ENCODE measurements at regions not wholly inside any gene's neighbourhood (a gene's known extent, or its start where the extent isn't known, plus 50 kb on each side); places are given as distances from the start of the nearest gene placed in this dataset.
A peak's percentile ranks its signal among the peaks of the same experiment; 100 is the strongest.

DNA sequence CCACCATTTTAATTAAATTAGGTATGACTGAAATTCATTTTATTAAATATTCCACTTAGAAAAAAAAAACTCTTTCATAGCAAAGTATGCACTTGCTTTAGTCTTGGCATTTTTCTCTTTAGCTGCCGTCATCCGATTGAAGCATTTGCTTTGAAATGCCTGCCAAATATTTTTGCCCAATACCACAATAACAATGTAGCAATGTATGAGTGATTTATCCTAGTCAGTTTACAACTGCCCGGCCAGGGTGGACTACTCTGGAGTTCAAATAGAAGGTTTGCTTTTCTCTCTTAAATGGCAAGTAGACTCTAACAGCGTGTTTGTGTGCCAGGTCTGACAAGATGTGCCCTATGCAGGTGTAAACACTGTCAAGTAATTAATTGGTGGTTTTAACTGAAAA lies 675.3 kb upstream of the SGCG start:
- DNase-seq (ENCODE audit: low spot score) = no peak

DNA sequence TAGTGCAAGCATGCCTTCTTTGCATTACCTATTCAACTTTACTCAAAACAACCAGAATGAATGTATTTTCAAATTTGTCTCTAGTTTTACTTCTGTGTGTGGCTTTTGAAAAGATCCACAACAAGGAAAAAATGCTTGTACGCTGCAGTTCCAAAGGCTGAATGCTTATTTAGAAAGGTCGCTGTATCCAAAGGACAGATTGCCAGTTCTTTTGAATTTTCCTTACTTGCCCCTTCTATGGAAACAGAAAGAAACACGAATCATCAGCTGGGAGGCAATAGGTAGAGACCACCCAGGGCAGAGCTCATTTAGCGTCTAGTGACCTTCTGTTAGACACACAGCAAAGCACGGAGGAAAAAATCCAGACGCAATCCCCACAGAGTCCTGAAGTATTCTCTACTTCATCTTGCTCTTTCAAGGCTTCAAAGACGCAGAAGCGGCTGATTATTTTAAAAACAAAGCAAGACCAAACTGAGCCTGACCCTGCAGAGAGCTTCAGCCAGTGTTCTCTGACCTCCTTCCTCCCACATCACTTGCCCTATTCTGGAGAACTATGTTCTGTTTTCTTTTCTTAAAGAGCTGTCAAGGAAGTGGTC lies 674.6 kb upstream of the SGCG start:
- no peak for DNase-seq (ENCODE audit: low spot score)

DNA sequence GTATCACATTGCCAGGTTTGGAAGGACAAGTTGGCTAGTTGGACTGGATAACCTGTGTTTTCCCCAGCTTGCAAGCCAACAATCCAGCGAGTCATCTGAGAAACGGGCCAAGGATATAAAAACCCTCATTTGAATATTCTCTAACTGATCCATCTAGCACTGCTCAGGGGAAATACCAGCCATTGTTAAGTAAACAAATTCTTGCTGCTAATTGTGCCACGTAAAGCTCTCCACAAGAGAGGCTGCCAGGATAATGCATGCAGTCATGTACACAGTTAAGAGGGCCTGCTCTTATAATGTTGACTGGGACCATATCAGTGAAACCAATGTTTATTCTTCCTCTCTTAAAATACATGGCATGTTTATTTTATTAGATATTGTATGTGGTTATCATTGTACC lies 663.2 kb upstream of the SGCG start:
- no peak for DNase-seq (ENCODE audit: low spot score)

DNA sequence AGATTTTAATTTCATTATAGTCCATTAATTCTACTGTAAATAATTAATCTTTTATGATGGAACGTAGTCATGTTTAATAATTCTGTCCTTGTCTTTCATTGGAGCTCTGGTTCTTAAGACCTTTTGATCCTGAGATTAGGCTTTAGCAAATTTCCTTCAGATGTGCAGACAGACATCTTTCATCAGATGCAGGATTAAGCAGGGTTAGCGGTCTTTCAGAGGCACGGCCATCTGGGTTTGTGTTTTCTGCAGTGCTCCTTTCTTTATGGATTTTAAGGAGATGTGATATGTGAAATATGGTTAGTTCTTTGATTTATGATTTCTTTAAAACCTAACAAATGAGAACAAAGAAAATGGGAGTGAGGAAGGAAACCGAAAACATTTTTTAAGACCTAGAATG lies 643.9 kb upstream of the SGCG start:
- no peak for DNase-seq (ENCODE audit: low spot score)

DNA sequence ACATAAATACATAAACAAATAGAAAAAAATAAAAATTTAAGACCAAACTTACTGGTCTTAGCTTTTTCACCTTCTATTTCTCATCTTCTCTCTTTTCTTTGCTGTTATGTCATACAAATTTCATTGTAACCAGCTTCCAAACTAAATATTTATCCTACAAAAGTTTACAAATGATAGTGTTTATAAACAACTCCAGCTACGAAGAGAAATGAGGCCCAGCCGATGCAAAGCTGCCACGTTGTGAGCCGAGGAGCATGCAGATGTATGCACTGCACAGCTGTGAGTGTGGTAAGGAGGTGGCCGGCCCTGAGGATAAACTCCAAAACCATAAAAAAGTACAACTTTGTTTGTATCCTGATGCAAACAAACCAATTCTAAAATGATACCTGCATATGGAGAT lies 642.4 kb upstream of the SGCG start:
- DNase-seq (ENCODE audit: low spot score) = no peak

DNA sequence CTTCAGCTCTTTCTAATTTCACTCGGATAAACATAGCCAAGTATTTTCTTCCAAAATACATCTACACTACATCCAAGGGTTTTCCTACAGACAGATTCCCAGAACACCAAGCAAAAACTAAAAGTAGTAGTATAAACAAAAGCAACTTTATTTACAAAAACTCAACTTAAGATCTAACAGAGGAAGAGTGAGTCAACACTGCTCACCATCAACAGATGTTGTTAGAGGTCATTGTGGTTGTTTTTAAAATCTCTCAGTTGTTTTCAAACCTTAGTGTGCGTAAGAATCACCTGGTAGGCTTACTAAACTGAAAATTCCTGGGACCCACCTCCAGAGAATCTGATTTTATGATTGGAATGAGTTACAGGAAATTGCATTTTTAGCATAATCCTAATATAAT lies 631.7 kb upstream of the SGCG start:
- DNase-seq (ENCODE audit: low spot score) = no peak

DNA sequence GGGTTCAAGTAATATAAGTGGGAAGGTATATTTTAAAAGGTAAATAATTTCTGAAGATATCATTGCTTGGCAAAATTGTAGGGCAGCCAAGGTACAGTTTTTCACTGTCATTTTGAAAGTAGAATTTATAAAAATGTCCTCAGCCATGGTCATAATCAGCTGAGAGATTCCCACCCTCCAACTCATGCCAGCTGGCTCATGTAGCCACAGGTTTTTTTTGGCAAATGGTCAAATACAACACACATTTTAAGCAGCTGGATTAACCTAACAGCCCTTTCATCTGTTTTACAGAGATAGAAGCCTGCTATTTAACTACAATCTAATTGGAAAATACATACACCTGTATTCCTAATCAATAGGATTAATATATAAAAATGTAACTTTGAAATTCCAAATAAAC lies 619.2 kb upstream of the SGCG start:
- DNase-seq (ENCODE audit: low spot score) = no peak

DNA sequence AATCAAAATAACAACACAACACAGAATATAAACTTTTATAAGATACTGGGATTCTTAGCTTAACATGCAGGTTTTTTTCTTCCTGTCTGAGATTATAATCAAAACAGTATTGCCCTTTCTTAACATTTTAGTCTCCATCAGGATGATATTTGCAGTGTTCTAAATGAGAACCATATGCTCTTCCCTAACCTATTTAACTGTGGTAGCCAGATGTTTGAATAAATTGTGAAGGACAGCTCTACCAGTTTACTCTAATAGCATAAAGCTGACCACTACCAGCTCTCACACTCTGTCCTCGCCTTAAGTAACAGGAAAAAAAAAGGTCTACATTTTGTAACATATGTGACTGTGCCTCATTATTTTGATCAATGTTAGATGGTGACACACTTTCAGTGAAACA lies 618.7 kb upstream of the SGCG start:
- no peak for DNase-seq (ENCODE audit: low spot score)

DNA sequence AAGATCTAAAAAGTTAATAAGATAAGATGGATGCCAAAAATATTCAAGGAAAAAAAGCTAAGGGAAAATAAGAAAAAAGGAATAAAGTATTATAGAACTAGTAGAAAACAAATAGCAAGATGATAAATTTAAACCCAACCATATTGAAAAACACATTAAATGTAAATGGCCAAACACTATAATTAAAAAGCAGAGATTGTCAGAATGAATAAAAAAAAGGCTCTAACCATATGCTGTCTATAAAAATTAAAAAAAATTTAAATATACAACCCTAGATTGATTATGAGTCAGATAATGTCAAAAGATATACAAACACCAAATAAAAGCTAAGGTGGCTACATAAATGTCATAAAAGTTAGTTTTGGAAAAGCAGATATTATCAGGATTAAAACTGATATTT lies 617.5 kb upstream of the SGCG start:
- DNase-seq (ENCODE audit: low spot score) = no peak

DNA sequence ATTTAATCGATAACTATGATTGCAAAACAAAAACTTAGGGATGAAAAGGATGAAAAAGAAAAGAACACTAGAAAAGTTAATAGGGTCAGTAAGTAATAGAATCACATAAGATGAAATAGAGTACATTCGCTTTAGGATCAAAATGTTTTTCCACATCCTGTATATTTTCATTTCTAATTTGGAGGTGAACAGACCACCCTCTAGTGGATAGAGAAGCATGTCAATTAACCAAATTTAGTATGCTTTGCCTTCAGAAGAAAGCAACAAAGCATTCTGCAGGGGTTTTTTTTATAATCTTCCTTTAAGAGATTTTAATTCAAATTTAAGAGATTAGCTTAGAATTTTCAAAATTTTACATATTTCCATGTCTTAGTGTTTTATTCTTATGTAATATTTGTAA lies 611.0 kb upstream of the SGCG start:
- DNase-seq (ENCODE audit: low spot score) = no peak

DNA sequence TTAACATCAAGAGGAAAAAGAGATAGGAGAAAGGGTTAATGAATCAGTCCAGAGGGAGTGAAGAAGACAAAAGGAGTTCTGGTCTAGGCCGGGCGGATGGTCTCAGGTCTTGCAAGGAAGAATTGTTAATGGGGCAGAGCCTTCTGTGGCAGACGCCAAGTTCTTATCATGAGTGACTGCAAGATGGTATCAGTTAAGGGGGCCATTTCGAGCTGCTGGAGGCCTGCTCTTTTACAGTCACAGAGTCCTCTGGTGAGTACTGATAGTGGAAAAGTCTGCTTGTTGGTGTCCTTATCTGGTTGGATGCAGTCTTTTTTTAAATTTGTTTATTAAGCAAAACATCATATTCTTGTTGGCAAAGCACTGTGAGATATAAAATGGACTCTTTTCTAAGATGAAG lies 590.9 kb upstream of the SGCG start:
- no peak for DNase-seq (ENCODE audit: low spot score)

DNA sequence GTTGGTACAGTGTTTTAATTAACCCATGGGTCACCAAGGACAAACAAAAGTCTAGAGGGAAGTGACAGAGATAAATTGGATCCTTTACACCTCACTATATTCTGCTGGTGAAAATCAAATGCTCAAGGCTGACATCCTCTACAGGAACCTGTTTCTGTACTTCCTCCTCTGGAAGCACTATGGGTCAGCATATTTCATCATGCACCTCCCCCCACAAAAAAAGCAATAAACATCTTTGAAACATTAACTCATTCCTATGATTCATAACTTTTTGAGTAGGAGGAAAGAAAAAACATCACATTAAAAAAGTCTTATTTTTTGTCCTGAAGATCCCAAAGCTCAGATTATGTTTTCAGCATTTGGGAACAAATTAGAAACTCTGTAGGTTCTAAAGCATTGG lies 588.3 kb upstream of the SGCG start:
- DNase-seq (ENCODE audit: low spot score) = no peak

DNA sequence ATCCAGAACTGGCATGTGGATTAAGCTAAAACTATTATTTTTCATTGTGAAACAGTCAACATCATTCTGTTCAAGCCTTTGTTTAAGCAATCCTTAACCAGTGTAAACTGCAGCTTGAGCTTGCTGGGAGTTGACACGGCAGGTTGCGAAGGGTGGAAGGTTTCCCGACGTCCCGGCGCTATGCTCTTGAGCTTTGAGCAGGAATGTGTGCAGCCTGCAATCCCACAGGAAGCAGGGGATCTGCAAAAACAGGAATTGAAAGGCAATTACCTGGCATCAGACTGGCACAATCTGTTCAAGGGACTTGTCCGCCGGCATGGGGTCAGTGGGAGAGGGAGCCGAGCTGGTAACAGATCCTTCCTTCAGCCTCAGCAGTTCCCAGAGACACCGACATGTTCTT lies 586.7 kb upstream of the SGCG start:
- DNase-seq (ENCODE audit: low spot score) = peak; percentile 91

DNA sequence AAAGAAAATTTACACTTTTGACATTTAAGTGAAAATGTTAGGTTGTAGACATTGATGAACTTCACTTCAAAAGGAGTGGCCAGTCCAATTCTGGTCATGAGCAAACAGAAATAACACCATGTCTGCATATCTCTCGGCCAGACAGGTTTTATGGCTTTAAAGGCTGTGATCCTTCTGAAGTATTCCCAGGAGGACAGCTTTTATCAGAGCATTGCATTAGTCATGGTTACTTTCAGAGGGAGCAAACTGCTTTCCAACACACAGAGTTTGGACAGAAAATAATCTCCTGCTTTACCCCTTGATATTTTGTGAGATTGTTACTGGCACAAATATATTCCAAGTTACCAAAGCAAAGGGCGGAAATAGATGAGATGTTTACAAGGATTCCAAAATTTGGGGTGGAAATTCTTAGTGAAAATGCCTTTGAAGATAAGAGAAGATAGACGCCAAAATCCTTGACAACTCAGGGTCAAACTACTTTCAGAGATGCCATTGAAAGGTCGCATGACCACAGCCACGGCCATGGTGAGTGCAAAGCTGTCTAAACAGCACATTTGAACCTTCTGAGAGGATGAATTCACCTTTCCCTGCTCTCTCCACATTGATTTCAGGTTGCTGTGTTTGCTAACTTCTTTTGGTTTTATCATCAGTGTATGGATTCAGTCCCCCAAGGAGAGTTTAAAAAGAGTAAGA lies 584.5 kb upstream of the SGCG start:
- DNase-seq (ENCODE audit: low spot score) = no peak

DNA sequence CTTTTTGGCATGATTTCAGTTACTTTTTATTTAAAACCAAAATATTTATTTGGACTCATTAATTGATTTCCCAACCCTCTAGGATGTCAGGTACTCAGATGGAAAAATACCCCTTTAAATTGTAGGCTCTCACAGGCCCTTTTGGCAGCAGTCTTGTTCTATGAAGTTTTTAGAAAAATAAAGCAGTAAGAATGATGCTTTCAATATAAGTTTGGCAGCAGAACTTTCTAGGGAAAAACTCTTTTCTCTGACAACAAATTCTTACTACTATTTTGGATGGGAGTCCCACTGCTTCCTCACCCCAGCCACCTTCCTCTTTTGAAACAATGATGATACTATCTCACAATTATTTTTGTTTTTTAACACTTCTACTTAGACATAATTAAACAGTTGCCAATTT lies 581.6 kb upstream of the SGCG start:
- DNase-seq (ENCODE audit: low spot score) = no peak

DNA sequence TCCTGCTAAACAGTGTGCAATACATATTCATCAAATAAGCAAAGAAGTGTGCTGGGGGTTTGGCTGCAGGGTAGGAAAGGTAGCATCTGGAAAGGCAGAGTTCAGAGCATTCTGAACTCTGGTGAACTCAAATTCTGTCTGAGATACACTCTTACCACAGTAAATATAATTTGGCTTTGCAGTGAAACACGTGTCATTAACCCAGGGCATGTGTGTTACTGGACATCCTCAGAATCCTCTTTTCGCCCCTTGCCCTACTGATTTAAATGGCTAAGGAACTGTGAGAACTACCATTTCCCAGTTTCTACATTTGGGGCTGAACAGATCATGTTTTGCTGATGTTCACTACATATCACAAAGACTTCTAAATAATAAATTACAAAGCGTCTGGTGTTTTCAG lies 562.8 kb upstream of the SGCG start:
- DNase-seq (ENCODE audit: low spot score) = no peak

DNA sequence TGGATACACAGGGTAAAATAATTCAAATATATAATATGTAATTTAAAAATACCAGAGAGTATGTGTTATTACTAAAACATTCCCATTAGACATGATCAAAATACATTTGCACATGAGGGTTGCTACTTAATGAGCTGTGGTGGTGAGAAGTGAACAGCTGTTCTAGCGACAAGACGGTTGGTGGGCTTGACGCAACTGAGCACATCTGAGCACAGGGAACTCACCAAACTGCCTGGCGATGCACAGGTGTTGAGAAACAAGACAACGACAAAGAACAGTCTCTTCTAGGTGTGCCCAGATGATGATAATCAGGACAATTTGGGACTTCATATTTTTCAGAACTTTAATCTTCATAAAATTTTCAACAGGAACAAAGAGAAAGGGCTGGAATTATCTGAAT lies 555.1 kb upstream of the SGCG start:
- no peak for DNase-seq (ENCODE audit: low spot score)

DNA sequence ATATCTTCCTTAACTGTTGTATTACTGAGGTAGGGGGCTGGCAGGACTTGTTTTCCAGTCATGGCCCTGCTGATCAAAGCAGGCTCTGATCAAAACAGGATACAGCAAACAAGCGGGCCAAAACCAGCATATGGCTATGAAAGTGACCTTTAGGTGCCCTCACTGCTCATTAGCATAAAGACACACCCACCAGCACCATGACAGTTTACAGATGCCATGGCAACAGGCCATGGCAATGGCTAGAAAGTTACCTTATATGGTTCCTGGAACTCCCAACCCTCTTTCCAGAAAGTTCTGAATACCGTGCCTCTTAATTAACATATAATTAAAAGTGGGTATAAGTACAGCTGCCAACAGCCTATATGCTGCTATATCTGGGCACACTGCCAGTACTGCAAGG lies 551.4 kb upstream of the SGCG start:
- DNase-seq (ENCODE audit: low spot score) = no peak

DNA sequence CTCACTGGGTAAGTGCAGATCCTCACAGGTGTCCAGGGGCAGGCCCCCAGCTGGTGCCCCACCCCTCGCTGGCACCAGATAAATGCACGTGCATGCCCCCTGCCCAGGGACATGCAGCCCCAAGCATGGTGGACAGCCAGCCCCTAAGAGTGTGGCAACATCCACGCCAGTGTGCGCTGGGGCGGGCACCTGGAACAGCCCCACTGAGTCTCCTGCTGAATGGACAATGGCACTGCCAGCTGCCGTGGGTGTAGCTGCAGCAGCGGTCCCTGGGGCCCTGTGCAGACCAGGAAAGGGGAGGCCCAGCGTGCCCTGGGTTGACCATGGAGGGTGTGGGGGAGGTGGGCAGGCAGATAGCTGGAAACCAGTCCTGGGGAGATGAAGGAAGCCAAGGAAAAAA lies 538.7 kb upstream of the SGCG start:
- DNase-seq (ENCODE audit: low spot score) = no peak

DNA sequence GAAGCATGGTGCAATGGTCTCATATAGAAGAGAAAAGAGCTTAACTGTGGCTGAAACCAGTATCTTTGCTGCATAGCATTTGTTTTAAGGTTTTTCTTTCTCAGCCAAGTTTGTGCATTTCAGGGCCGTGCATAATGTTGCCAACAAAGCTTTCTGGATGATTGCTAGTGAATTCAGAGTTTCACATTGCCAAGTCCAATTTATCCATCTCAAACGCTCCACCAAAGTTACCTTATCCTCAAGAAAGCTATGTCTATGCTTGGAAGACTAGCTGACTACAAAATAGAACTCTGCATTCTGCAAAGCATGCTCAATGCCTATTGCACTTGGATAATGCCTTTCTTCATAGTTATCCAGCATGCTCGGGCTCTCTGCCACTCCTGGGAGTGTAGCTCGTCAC lies 535.8 kb upstream of the SGCG start:
- no peak for DNase-seq (ENCODE audit: low spot score)

DNA sequence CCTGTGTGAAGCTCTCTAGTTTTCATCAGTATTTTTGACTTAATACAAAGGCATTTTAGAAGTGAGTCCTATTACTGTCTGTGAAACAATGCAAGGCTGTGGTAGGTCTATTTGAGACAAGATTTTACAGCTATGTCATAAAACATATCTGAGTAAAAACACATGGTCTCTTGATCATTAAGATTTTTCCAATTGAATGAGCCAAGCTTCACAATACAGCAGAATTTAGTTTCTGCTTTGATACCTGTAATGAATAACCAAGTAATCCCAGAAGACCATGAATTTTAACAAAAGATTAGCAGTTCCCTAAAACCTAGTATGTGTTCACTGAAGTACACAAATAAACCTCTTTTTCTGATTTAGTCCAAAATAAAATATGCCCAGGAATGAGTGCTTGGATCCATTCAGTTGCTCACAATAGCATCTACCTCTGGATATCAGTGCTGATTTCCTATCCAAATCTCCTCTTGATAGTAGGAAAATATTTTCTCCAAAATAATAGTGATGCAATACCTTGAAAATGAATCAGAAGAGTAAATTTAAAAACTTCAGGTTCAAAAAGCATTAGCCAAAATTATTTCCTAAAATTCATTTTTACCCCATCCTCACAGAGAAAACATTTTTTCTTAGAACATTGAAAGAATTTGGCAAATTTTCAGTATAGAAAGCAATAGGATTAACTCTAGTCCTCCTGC lies 533.5 kb upstream of the SGCG start:
- no peak for DNase-seq (ENCODE audit: low spot score)

DNA sequence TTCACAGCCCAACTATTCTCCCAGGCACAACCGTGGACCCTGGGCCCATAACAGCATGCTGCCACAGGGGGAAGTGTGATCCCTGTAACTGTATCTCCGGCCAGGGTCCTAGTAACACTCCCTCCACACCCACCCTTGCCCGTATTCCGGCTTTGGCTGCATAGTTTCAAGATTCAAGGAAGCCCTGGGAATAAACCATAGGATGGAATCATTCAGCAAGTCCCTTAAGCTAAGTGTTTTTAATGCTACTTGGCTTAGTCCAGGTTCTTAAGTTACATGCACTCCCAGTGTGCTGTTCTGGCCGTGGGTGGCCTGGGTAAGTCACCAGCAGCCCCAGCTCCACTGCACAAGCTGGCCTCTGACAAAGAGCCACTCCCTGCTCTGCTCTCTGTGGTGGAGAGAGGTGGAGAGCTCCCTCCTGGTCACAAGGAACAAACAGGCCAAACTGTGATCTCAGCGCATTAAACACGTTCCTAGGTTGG lies 532.4 kb upstream of the SGCG start:
- DNase-seq (ENCODE audit: low spot score) = no peak

DNA sequence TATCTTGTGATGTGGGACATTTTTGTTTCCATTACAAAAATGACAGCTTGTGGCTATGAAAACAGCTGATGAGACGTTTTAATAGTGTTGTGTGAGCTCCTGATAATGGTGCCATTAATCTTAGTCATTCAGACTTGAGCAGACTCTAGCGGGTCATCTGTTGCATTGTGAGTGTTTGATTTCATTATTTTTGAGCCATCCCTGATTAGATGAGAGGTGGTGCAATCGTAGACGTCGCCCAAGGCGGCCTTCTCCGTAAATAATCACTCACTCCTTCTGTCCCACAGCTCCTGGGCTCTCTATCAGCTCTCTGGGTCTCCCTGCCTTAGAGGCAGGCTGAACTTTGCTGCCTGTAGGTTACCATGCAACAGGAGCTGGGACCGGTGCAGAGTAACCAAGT lies 528.0 kb upstream of the SGCG start:
- no peak for DNase-seq (ENCODE audit: low spot score)

DNA sequence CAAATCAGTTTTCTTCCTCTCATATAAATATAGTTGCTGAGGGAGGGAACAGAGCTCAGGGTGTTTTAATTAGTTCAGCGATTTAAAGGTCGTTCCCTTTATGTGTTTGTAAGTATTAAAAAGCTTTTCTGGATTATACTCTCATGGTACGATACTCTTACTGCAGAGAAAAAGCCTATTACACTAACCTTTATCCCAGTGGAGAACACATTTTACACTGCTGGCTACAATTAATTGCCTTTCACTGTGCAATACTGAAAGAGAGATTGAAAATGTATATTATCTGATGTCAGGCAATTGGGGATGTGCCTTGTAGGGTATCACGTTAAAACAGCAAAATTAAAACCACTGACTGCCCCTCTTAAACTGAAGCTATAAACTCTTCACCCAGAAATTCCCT lies 526.9 kb upstream of the SGCG start:
- no peak for DNase-seq (ENCODE audit: low spot score)

All from cerebellar cortex (tissue), 1 donor.